CD4-positive, alpha-beta memory T cell (primary cell): ENCODE measurements at regions not wholly inside any gene's neighbourhood (a gene's known extent, or its start where the extent isn't known, plus 50 kb on each side); places are given as distances from the start of the nearest gene placed in this dataset.

ENCODE experiments used
- CTCF ChIA-PET: fragments of 350-600 bp; sonication (Branson Sonifier 250); formaldehyde crosslinking; loops from one replicate; lab custom pipeline; 2021; ENCODE audit warnings: inconsistent platforms; ENCODE audit not compliant: partially characterized antibody; lab: Charles Lee
- POLR2A ChIA-PET: fragments of 350-600 bp; sonication (Branson Sonifier 250); formaldehyde crosslinking; loops from one replicate; lab custom pipeline; 2021; ENCODE audit not compliant: partially characterized antibody; lab: Charles Lee
- DNase-seq, 5 donors: peaks; one replicate each; pipeline versions ENCODE4 v3.0.0 to v3.0.0-alpha.2; 2020 to 2022; ENCODE audit warnings: mixed read lengths in 1 of 5
- H3K27ac ChIP-seq: one replicate; pipeline ENCODE4 v1.7.0; 2013; ENCODE audit warnings: low read depth, low read length
- H3K27me3 ChIP-seq: 2 replicates; pipeline ENCODE4 v1.7.0; 2013; ENCODE audit warnings: mild to moderate bottlenecking, low read length, moderate library complexity; ENCODE audit not compliant: insufficient read depth
- H3K36me3 ChIP-seq: 2 replicates; pipeline ENCODE4 v1.7.0; 2013; ENCODE audit warnings: mild to moderate bottlenecking, low read length, moderate library complexity; ENCODE audit not compliant: insufficient read depth
- H3K4me1 ChIP-seq: 2 replicates; pipeline ENCODE4 v1.7.0; 2013; ENCODE audit warnings: mild to moderate bottlenecking, low read length, moderate library complexity; ENCODE audit not compliant: insufficient read depth
- H3K4me3 ChIP-seq, 2 donors: one replicate each; pipeline ENCODE4 v1.7.0; 2013; ENCODE audit warnings: low read length in 2 of 2, mild to moderate bottlenecking in 1 of 2
- H3K9me3 ChIP-seq, 2 donors: one replicate each; pipeline ENCODE4 v1.7.0; 2013; ENCODE audit warnings: low read length in 2 of 2, control low read depth in 1 of 2; ENCODE audit not compliant: control insufficient read depth in 1 of 2
- H3K27ac Mint-ChIP-seq, 7 donors: one replicate each; pipeline ENCODE4 v1.8.0; 2020 to 2021; ENCODE audit warnings: mixed read lengths in 7 of 7, mild to moderate bottlenecking in 6 of 7, inconsistent platforms in 3 of 7, moderate library complexity in 3 of 7
- H3K27me3 Mint-ChIP-seq, 2 donors: one replicate each; pipeline ENCODE4 v1.8.0; 2020 to 2021; ENCODE audit warnings: mixed read lengths in 2 of 2
- H3K36me3 Mint-ChIP-seq, 2 donors: one replicate each; pipeline ENCODE4 v1.8.0; 2020 to 2021; ENCODE audit warnings: mixed read lengths in 2 of 2, inconsistent platforms in 1 of 2, mild to moderate bottlenecking in 1 of 2
- H3K4me1 Mint-ChIP-seq, 4 donors: one replicate each; pipeline ENCODE4 v1.8.0; 2020 to 2021; ENCODE audit warnings: mixed read lengths in 4 of 4, mild to moderate bottlenecking in 1 of 4
- H3K4me3 Mint-ChIP-seq, 8 donors: one replicate each; pipeline ENCODE4 v1.8.0; 2020 to 2021; ENCODE audit warnings: mixed read lengths in 8 of 8, mild to moderate bottlenecking in 7 of 8, moderate library complexity in 6 of 8, inconsistent platforms in 3 of 8
- H3K9me3 Mint-ChIP-seq, 8 donors: one replicate each; pipeline ENCODE4 v1.8.0; 2020 to 2021; ENCODE audit warnings: mixed read lengths in 8 of 8, mild to moderate bottlenecking in 5 of 8, inconsistent platforms in 3 of 8, moderate library complexity in 1 of 8
- intact Hi-C: fragments of 100-400 bp; cut with micrococcal nuclease; formaldehyde crosslinking; loops from one replicate; pipeline ENCODE4 v1.15.1; 2023

DNA sequence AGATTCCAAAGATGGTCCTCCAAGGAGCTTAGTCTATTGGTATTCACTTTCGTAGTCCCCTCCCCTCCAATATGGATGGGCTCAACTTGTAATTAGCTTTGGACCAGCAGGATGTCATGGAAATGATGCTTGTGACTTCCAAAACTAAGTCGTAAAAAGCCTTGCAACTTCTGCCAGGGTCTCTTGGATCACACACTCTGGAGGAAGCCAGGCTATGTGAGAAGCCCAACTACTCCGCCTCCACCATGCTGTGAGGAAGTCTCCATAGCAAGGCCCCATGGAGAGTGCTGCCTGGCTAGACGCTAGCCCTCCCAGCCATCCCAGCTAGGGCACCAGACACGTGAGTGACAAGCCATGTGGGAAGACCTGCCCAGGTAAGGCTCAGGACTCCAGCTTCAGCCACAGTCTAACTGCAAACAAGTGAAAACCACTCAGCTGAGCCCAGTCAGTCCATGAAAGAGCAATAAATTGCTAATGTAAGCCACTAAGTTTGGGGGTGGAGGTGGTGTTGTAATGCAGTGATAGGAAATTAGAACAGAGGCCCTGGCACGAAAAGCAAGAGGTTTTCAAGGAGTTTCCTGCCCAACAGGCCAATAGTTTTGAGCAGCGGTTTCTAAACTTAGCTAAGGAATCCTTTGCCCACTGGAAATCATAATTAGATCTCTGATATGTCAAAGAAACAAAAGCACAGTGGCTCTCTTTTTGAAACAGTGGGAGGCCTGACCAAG lies 77.5 kb upstream of the GLI2 start:
- no peak for DNase-seq
- Histone ChIP-seq H3K4me3 (no peak overlapping the region), H3K9me3 (no peaks in the 10 kb centered on the region), H3K27ac (no peak overlapping the region), H3K4me1 (no peaks in the 10 kb centered on the region), H3K27me3 (no peaks in the 10 kb centered on the region), H3K36me3 (no peaks in the 10 kb centered on the region)
- Mint-ChIP-seq H3K4me3 (no peak overlapping the region), H3K4me1 (no peaks in the 10 kb centered on the region), H3K36me3 (no peaks in the 10 kb centered on the region), H3K9me3 (peaks cover 0 to 6% (median under 1%) of the 10 kb centered on the region in 8 donors), H3K27me3 (peaks cover 9 to 22% of the 10 kb centered on the region in 2 donors), H3K27ac (no peak overlapping the region)
- intact Hi-C loops = no loop called here
- ChIA-PET POLR2A (no interaction called here), CTCF (no interaction called here)

DNA sequence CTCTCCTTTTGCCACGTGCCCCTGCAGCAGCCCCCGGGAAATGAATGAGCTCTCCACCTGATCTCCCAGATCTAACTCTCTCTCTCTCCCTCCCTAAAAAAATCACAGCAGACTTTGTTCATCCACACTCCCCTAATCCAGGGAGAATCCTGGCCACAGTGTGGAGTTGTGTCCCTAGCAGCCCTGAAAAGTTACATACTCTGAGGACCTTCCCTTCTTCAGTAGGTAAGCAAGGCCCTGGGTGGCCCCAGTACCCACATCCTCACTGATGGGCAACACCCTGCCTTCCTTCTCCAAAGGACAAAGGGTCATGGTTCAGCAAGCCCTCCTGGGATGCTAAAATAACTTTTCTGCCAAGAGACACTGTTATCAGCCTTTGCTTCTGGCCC lies 76.9 kb upstream of the GLI2 start:
- no peaks in the 10 kb centered on the region for H3K36me3 Mint-ChIP-seq
- H3K4me1 Mint-ChIP-seq = no peaks in the 10 kb centered on the region
- H3K27me3 Mint-ChIP-seq = peaks cover 9 to 22% of the 10 kb centered on the region in 2 donors
- ChIA-PET POLR2A (no interaction called here), CTCF (no interaction called here)
- H3K27me3 ChIP-seq = no peaks in the 10 kb centered on the region
- peaks cover 0 to 8% (median 4%) of the 10 kb centered on the region in 8 donors for H3K9me3 Mint-ChIP-seq
- H3K4me3 ChIP-seq = no peak overlapping the region
- H3K27ac Mint-ChIP-seq = no peak overlapping the region
- intact Hi-C loops = no loop called here
- no peak overlapping the region for H3K27ac ChIP-seq
- H3K9me3 ChIP-seq = no peaks in the 10 kb centered on the region
- H3K4me3 Mint-ChIP-seq = no peak overlapping the region
- no peaks in the 10 kb centered on the region for H3K36me3 ChIP-seq
- no peaks in the 10 kb centered on the region for H3K4me1 ChIP-seq
- no peak for DNase-seq

DNA sequence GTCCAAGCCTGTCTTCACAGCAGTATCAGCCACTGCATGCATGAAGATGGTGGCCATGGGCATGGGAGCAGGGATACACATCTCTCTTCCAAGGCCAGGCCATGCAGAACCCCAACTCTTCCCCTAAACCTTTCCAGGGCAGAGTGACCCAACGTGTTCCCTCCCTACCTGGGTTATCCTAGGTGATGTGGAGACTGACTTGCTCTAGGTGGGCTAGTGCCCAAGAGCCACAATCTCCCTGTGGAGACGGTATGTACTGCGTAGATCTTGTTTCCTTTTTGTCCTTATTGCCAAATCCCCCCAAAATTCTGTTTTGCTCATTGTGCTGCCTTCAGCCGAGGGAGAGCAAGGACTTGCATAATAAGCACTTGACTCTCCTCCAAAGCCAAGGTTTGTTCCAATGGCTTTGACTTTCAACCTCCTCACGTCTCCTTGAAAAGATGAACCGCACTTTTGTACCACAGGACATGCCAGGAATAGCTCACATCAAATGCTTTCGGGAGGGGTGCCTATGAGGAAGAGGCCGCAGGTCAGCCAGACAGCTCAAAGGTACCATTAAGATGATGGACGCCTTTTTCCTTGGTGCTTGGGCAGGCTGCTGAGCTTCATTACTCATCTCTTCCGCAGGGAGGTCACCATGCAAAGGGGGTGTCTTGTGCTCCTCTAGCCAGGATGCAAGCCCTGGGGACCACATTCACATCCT lies 76.2 kb upstream of the GLI2 start:
- Histone ChIP-seq H3K4me1 (no peaks in the 10 kb centered on the region), H3K27me3 (no peaks in the 10 kb centered on the region), H3K27ac (no peak overlapping the region), H3K9me3 (no peaks in the 10 kb centered on the region), H3K36me3 (no peaks in the 10 kb centered on the region), H3K4me3 (no peak overlapping the region)
- intact Hi-C loops = no loop called here
- no peak for DNase-seq
- Mint-ChIP-seq H3K9me3 (peaks cover 0 to 13% (median 7%) of the 10 kb centered on the region in 8 donors), H3K4me1 (no peaks in the 10 kb centered on the region), H3K27me3 (peaks cover 9 to 19% of the 10 kb centered on the region in 2 donors), H3K27ac (no peak overlapping the region), H3K36me3 (no peaks in the 10 kb centered on the region), H3K4me3 (no peak overlapping the region)
- POLR2A ChIA-PET = no interaction called here
- CTCF ChIA-PET = no interaction called here

DNA sequence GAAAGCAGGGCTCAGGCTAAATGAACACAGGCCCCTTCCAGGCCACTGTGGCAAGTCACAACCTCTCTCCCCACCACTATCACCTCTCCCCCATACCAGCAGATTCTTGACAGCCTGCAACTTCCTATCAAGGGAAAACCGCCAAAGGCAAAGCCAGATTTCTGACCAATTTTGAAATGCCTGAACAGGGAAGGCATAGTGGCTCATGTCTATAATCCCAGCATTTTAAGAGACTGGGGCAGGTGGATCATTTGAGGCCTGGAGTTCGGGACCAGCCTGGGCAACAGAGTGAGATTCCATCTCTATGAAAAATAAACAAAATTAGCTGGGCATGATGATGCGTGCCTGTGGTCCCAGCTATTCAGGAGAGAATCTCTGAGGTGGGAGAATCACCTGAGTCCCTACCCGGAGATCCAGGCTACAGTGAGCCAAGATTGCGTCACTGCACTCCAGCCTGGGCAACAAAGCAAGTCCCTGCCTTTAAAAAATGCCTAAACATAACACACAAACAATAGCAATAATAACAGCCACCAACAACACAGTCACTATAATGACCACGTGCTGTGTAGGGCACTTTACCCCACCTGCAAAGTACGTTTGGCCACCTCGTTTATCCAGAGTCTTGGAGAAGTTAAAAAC lies 75.5 kb upstream of the GLI2 start:
- intact Hi-C loops = no loop called here
- H3K27ac Mint-ChIP-seq = no peak overlapping the region
- peaks cover 0 to 21% (median 11%) of the 10 kb centered on the region in 8 donors for H3K9me3 Mint-ChIP-seq
- peaks cover 7 to 17% of the 10 kb centered on the region in 2 donors for H3K27me3 Mint-ChIP-seq
- Histone ChIP-seq H3K4me3 (no peak overlapping the region), H3K36me3 (no peaks in the 10 kb centered on the region), H3K27me3 (no peaks in the 10 kb centered on the region), H3K9me3 (no peaks in the 10 kb centered on the region), H3K4me1 (no peaks in the 10 kb centered on the region), H3K27ac (no peak overlapping the region)
- ChIA-PET CTCF (no interaction called here), POLR2A (no interaction called here)
- DNase-seq = no peak
- H3K4me1 Mint-ChIP-seq = no peaks in the 10 kb centered on the region
- no peak overlapping the region for H3K4me3 Mint-ChIP-seq
- no peaks in the 10 kb centered on the region for H3K36me3 Mint-ChIP-seq

DNA sequence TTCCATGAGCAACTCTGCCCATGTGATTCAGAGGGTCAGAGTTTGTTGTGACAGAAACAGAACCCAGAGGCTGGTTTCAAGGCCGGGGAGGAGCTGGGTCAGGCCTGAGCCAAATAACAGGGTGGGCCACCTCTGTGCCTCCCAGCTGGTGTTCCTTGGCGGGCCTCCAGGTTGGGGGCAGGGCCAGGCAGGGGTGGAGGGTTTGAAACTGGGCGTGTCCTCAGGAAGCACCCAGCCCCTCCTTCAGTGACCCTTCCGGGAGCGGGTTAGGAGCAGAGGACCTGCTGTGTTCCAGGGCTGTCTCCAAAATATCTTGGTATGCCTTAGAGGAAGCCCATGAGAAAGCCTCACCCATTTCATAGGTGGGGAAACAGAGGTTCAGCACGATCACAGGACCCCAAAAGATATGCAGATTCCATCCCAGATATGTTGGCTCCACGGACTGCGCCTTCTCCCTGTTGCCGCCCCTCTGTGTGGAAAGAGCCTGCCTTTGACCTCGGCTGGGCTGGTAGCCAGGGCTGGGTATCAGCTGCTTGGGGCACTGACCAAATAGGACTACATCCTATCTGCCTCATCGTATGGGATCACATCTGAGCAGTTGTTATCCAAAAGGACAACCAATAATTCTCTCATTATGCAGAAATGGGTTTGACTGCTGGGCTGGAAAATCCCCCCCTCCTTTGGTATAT lies 74.8 kb upstream of the GLI2 start:
- H3K4me3 Mint-ChIP-seq = no peak overlapping the region
- no peaks in the 10 kb centered on the region for H3K27me3 ChIP-seq
- peaks cover 2 to 27% (median 16%) of the 10 kb centered on the region in 8 donors for H3K9me3 Mint-ChIP-seq
- H3K4me3 ChIP-seq = no peak overlapping the region
- no peaks in the 10 kb centered on the region for H3K9me3 ChIP-seq
- H3K27ac Mint-ChIP-seq = no peak overlapping the region
- no peaks in the 10 kb centered on the region for H3K36me3 ChIP-seq
- POLR2A ChIA-PET = no interaction called here
- no peak overlapping the region for H3K27ac ChIP-seq
- no peak for DNase-seq
- H3K4me1 Mint-ChIP-seq = no peaks in the 10 kb centered on the region
- H3K36me3 Mint-ChIP-seq = no peaks in the 10 kb centered on the region
- peaks cover 5 to 15% of the 10 kb centered on the region in 2 donors for H3K27me3 Mint-ChIP-seq
- no peaks in the 10 kb centered on the region for H3K4me1 ChIP-seq
- CTCF ChIA-PET = interaction anchor here (0.6 kb wide), 1 partner anchor 1481 kb away, joined by 4 read pairs; no protein-coding TSS in a partner anchor
- intact Hi-C loops = no loop called here

DNA sequence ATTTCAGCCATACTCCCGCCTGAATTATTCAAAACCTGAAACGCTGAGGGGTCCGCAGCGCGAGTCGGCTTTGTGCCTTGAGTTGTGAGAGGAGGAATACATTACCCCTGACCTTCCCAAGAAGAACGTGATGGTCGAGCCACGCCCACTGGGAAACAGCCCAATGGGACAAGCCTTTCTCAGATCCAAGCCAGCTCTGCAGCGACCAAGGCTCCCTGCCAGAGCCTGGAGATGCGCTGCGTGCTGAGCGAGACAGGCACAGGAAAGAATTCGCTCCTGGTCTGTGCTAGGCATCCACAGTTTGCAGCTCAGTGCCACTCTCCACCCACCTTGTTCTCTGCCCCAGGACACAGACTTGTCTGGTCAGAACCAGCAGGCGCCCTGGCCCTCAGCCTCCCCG lies 74.1 kb upstream of the GLI2 start:
- Histone ChIP-seq H3K4me3 (no peak overlapping the region), H3K27me3 (no peaks in the 10 kb centered on the region), H3K9me3 (no peaks in the 10 kb centered on the region), H3K36me3 (no peaks in the 10 kb centered on the region), H3K27ac (no peak overlapping the region), H3K4me1 (no peaks in the 10 kb centered on the region)
- Mint-ChIP-seq H3K4me3 (no peak overlapping the region), H3K36me3 (no peaks in the 10 kb centered on the region), H3K4me1 (no peaks in the 10 kb centered on the region), H3K27ac (no peak overlapping the region), H3K9me3 (peaks cover 2 to 33% (median 21%) of the 10 kb centered on the region in 8 donors), H3K27me3 (peaks cover 5 to 14% of the 10 kb centered on the region in 2 donors)
- intact Hi-C loops = no loop called here
- ChIA-PET CTCF (no interaction called here), POLR2A (no interaction called here)
- no peak for DNase-seq

DNA sequence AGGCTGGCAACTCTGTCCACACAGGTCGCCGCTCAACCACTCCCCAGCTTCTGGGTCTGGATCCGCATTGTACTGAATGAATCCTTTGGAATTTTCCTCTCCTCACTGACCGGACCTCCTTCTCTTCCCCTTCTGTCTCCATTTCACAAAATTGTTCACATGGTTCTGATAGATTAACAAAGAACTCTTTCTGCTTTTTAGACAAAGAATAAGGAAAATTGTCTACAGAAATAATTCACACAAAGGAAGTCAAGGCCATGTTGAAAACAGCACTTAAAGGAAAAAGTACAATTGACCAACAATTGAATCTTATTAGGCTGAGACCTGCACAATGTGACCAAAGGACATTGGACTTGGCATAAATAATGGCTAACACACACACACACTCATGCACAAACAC lies 73.6 kb upstream of the GLI2 start:
- Mint-ChIP-seq H3K27me3 (peaks cover 5 to 12% of the 10 kb centered on the region in 2 donors), H3K4me1 (no peaks in the 10 kb centered on the region), H3K27ac (no peak overlapping the region), H3K36me3 (no peaks in the 10 kb centered on the region), H3K4me3 (no peak overlapping the region), H3K9me3 (peaks cover 5 to 38% (median 25%) of the 10 kb centered on the region in 8 donors)
- Histone ChIP-seq H3K9me3 (no peaks in the 10 kb centered on the region), H3K4me1 (no peaks in the 10 kb centered on the region), H3K4me3 (no peak overlapping the region), H3K27ac (no peak overlapping the region), H3K36me3 (no peaks in the 10 kb centered on the region), H3K27me3 (no peaks in the 10 kb centered on the region)
- POLR2A ChIA-PET = no interaction called here
- DNase-seq = no peak
- CTCF ChIA-PET = no interaction called here
- intact Hi-C loops = no loop called here
